NCI-H82 (cell line): ENCODE measurements at regions not wholly inside any gene's neighbourhood (a gene's known extent, or its start where the extent isn't known, plus 50 kb on each side); places are given as distances from the start of the nearest gene placed in this dataset.

Experiments used
- DNase-seq: peaks from one replicate; lab custom pipeline; 2025; lab: John Stamatoyannopoulos, UW

DNA sequence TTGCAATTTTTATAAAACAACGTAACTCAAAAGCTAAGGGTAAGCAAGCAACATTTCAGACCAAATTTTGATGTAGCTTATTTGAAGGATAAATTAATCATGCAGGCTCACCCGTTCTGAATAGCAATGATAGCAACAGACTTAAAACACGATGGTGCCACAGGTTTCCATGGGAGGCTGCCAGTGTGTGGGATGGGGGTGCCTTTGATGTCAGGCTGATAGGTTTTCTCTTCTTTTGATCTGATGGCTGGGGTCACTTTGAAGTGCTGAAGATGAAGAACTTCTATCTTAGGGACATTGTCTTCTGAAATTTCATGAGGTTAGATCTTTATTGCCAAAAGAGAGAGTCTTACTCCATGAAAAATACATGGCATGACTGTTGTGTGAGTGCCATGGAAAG lies 206.8 kb downstream of the LPIN1 start:
- no peak for DNase-seq

DNA sequence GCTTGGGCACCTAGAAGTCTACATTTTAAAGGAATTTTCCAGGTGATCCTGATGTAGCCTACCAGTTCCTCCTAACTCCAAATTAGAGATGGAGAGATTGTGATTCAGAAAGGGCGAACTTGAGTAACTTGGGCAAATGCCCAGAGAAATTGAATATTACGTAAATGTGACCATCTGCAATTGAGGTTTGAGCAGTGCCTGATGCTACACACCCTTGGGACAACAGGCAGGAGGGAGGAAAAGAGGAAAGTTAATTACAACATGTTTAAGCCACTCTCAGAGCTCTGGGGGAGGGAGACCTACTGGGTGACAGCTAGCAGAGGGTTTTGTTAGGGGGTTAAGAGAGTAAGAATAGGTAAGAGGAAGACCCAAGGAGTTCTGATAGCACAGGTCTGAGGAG lies 208.9 kb downstream of the LPIN1 start:
- DNase-seq = no peak

DNA sequence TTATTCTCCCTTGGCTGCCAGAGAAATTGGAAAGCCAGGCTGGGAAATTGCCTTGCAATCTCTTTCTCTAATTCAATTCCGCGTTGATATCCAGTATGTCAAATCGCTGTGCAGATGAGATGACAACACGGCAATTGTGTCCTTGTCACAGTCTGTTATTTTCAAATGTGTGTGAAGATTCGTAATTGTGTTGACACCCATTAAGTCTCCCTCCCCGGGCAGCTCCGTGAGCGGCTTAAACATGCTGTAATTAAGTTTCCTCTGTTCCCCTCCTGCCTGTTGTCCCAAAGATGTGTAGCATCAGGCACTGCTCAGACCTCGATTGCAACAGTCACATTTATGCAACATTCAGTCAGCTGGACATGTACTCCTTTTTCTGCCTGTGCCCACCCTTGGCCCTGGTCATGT lies 209.5 kb downstream of the LPIN1 start:
- peak; percentile 36 for DNase-seq

DNA sequence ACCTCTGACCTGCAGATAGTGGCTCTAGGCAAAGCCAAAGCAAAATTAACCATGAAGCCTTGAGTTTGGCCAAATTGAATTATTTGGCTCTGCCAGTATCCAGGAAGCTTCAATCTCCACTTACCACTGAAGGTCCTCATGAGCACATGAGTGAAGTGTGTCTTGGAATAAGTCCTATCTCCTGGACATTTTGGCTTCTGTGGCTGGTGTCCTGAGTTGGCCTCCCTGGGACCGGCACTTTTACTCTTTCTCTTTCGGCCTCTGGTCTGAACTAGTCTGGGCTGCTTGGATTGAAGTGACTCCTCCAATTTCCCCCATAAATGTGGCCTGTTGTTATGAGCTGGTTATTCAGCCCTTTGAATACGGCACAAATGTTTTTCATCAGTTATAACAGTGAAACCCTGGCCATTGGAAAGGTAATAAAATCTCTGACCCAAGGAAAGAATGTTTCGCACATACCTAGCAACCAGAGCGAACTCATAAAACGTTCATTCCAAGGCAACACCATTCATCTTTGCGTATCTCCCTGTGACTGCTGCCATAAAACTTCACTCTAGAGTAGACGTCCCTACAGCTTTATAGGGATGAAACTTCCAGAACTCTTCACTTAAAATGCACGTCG lies 216.4 kb downstream of the LPIN1 start:
- no peak for DNase-seq

DNA sequence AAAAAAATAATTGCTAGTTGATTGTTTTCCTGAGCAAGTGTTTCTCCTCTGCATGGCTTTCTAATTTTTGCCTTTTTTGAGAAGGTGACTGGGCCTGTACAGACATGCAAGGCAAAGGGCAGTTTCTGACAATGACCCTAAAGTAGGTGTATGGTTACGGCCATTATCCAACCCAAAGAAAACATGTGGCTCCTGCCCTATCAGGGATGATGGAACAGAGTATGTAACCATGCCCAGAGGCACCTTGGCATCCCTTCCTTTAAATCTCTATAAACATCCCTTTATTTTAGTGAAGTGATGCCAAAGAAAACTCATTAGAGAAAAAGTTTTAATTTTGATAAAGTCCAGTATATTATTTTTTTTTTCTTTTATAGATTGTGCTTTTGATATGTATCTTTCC lies 217.5 kb downstream of the LPIN1 start:
- no peak for DNase-seq

DNA sequence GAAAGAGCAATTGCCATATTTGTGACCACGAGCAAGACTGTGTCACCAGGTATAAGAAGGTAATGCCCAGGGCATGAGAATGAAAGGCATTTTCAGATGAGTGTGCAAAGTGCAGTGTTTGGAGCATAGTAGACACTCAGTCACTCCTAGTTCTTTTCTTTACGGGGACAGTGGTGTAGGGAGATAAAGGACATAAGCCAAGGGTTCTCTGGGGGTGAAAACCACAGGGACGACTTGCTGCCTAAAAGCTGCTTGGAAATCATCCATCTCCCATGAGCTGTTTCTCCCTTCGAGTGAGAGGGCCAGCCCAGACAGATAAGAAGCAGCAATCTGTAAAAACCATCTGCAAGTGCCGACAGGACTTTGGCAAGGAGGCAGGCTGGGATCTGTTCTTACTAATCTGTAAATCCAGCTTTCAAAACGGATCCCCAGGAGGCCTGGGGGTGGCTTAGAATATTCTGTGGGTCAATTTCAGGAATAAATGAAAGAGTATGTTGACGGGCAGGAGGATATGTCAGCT lies 221.6 kb downstream of the LPIN1 start:
- peak; percentile 44 for DNase-seq

DNA sequence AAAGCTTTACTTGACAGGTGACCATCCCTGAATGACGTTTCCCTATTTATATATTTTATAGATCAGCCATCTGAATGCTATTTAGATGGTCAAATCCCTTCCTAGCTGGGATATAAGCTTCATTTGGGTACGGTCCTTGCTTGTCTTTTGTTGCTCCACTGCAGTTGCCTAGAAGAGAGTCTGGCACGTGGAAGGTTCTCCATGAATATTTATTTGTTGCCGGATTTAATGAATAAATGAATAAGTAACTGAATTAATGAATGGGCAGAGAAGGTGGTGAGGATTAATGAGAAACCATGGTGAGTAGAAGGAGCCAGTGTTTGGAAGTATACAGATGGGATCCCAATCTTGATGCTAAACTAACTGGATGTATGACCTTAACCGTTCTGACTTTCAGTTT lies 222.1 kb downstream of the LPIN1 start:
- DNase-seq = no peak

DNA sequence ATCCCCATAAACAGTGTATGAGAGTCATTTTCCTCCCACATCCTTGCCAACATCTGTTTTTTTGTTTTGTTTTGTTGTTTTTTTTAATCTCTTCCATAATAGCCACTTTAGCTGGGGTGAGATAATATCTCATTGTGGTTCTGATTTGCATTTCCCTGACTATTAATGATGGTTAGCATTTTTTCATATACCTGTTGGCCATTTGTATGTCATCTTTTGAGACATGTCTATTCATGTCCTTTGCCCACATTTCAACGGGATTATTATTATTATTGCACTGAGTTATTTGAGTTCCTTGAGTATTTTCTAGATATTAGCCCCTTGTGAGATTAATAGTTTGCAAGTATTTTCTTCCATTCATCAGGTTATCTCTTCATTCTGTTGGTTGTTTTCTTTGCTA lies 223.3 kb downstream of the LPIN1 start:
- DNase-seq = no peak

DNA sequence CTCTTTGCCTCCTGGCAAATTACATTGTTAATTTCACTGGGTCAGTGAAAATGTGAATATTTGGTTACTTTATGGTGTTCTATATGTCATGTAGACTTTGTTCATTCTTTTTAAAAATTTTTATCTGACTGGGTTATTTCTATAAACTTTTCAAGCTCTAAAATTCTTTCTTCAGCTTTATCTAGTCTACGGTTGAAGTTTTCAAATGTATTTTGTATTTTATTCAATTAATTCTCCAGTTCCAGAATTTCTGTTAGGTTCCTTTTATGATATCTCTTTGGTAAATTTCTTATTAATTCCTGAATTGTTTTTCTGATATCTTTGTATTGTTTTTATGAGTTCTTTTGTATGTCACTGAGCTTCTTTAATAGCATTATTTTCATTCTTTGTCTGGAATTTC lies 228.1 kb downstream of the LPIN1 start:
- no peak for DNase-seq

DNA sequence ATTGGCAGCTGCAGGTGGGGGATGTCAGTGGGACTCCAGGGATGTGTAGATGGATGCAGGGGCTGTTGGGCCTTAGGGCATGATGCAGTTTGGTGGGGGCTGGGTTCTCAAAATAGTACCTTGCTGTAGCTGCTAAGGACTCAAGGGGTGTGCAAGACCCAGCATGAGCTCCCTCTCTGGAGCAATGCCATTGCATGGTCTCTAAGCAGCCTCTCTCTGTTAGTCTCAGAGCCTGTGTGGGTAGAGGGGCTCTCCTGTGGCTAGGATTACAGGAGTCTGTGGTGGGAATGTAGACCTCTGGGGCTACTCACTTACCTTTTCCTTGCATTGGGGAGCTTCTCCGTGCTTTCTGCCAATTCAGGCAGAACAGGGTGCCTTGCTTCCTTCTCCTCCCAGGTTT lies 228.9 kb downstream of the LPIN1 start:
- no peak for DNase-seq

DNA sequence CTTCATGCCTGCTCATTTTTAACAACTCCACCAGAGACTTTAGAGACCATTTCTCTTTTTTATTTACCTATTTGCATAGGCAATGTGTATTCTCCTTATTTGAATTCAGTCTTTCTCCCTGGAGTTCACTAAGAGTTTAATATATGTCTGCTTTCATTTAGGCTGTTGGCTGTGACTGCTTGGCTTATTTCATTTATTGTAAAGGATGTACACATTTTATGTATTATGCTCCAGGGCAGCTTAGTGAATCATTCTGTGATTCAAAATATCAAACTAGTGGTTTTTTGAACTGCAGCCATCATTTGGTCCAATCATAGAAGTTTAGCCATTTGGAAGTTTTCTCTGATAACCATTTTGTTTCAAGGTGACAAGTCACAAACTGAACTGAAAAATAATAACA lies 229.6 kb downstream of the LPIN1 start:
- no peak for DNase-seq

DNA sequence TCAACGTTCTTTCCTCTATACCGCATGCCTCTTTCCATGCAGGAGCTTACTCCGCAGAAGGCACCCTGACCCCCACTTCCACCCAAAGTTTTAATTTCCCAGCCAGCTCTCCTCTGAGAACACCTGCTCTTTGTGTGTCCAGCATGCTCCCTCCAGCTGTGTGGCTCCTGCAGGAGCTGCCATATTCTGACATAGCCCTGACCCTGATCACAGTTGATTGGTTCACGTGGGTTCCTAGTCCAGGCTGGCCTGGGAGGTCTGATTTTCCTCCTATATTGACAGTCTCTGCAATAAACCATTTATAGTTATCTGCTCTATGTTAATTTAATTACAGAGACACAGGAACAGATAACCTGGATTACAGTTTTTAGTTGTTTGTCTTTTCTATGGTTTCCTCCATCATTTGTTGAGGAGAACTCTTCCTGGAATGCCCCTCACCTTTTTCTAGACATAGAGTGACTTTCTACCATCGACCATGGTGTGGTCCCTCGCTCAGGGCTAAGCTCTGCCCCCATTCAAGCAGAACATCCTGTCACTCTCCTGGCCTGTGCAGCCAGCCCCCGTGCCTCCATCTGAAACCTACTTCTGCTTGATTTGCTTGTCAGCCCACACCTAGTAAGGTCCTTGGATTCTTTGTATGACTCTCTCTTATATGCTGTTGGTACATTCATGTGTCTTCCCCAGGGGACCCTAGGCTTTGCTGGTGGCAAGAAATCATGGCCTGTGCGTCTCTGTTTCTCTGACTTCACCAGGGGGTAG lies 231.5 kb downstream of the LPIN1 start:
- no peak for DNase-seq

DNA sequence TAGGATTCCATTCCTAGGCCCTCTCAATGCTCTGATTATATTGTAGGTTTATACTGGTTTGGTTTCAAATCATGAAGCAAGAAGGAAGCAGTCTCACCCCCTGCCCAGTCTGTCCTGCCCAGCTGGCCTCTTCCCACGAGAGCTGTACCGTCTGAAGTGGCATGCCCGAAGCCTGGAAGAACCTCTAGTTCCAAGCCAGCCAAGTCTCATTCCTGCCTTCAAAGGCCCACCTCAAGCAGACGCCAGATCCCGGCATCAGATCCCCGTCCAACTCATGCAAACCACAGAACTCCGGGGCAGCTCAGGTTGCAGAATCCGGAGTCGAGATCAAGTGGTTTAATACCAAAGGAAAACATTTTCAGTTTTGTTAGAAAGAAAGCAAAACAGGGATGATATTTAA lies 234.4 kb downstream of the LPIN1 start:
- DNase-seq = no peak

DNA sequence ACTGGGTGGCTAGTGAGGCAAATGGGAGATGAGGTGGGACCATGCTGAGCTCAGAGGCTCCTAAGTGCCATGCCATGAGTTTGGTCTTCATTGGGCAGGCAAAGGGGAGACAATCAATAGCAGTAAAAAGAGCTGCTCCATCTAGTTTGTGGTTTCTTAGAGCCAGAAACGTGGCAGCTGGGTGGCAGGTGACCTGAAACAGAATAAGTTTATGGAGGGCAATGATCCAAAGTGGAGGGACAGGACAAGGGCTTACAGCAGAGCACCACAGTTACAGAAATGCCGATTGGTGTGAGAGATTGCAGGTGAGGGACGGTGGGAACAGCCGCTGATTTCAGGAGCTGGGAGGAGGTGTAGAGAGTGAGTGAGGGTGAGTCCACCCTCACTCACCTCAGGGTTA lies 237.0 kb downstream of the LPIN1 start:
- no peak for DNase-seq

DNA sequence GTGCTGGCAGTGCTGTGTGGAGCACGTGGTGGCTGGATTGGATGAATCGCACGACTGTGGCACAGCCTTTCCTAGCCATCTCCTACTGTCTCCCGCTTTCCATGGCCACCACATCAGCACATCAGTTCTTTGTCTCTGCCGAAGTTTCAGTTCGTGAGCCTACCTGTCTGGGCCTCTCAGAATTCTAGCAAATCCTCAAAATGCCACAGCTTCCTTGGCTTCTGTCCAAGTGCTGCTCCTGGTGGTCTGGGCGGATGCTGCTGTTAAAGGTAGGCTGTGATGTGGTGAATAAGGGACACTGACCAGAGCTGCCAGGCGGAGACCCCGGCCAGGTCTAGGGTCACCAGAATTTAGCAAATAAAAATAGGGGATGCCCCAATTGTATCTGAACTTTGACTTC lies 237.4 kb downstream of the LPIN1 start:
- no peak for DNase-seq

DNA sequence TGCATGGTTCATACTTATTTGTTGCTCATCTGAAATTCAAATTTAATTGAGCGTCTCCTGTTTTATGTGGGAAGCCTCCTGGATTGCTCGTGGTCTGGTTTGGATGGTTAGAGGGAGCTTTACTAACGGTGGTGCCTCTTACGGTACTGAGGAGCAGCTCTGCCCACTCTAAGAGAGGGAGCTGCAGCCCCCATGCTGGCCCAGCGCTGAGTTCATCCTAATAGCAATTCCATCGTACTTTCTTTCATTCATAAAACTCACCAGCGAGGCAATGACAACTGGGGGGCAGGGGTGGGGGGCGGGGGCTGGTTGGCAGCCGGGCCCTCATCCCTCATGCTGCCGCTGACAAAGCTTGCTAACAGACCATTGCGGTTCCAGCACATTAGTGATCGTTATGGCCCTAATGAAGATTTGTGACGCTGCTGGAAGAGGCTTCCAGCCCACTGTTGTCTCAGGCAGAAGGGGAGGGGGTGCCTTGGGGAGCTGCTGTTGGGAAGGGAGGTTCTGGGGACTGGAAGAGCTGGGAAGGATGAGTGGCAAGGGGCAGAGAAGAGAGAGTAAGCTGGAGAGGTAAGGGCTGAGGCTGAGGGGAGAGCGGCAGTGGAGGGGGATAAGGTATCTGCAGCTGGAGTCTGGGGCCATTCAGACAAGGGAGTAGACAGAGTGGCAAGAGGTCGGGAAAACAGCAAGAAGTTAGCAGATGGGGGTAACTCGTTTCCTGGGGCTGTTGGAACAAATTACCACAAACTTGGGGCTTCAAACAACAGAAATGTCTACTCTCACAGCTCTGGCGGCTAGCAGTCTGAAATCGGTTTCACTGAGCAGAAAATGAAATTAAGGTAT lies 238.1 kb downstream of the LPIN1 start:
- DNase-seq = no peak

DNA sequence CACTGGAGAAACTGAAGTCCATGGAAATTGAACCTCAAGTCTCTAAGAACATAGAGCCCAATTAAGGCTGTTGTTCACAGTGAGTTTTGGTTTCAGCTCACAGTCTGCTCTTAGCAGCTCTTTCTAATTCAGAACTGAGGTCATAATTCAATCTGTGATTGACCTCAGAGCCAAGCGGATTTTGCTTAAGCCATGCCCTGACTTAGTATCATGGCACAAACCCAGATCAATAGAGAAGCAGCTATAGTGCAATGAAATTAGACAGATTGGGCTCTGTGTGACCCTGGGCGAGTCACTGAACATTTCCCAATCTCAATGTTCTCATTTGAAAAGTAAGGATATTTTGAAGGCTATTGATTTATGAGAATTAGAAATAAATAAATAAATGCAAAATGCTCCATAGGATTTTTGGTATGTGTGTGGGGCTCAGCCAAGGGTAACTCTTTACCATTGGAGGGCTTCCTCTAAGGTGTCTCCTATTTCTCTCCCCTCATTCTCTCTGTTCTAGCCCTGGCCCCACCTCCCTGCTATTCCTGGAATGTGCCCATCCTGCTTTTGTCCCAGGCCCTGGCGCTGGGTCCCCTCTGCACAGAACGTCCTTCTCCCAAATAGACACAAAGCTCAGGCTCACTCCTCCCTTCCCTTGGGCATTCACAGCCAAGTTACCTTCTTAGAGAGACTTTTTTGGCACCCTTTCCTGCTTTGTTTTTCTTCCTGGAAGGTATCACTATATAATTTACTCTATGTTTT lies 239.6 kb downstream of the LPIN1 start:
- DNase-seq = no peak

DNA sequence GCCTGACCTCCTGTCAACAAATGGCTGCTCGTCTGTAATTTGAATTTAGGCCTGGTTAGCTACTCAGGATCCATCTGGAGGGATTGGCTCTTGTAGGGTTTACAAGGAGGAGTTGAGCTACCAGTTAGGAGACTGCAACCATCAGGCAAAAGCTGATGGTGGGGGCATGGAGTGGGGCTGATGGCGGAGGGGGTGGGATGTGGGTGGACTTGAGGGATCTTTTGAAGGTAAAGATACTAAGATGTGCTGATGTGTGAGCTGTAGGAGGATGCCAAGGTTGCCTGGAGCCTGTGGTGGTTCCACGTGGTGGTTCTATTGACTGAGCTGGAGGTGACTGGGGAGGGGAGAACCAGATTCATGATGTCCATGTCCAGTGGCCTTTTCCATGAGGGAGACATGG lies 240.7 kb downstream of the LPIN1 start:
- no peak for DNase-seq

DNA sequence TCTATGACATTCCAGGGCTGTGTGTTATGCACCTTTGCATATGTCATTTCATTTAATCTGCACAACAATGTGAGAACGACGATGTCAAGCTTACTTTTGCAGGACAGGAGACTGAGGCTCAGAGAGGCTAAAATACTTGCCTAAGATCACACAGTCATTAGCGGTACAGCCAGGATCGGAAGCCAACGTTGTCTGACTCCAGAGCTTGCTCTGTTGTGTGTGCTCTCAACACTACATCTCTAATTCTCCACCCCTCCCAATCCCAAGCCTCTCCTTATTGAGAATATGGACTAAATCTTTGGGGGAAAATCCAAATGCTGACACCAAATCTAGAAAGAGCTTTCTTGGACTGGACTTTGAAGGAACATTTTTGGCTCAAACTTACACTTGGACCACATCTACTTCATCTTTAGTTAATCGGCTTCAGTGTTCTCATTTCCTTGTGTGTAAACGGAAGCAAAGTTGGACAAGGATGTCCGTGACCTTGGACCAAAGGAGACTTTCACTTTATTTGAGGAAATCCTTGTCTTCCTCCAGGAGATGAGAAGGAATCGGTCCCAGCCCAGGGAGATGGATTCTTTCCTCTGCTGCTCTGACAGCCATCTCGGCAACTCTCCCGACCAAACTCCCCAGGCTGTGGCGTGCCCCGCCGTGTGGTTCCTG lies 242.4 kb downstream of the LPIN1 start:
- no peak for DNase-seq

DNA sequence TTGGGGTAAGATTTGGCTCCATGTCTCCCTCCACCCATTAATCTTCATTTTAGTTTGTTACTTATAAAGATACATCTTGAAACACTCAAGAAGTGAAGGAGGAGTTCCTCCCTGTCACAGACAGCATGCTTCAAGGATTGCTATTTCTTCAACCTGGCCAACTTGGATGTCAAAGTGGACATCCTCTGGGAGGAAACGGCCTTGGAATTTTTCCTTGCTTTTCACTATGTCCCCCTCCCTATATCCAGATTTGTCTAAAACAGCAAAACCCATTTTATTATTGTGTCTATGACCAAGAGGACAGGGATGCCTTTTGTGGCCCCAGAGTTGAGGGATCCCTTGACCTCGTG lies 242.9 kb downstream of the LPIN1 start:
- no peak for DNase-seq

DNA sequence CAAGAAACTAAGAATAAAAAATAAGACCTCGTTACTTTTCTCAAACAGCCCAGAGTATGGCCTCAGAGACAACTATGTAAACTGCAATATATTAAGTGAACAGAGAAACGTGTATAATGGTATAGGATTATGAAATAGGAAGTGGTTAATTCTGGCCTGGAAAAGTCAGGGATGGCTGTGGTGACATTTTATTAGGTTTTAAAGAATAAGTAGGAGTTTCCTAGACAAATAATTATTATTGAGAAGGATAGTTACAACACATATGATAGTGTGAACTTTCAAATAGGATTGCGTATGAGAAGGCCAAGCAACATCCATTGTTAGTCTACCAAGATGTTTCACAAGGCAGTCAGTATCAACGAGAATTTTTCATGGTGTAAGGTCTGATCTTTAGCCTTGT lies 244.1 kb downstream of the LPIN1 start:
- no peak for DNase-seq

DNA sequence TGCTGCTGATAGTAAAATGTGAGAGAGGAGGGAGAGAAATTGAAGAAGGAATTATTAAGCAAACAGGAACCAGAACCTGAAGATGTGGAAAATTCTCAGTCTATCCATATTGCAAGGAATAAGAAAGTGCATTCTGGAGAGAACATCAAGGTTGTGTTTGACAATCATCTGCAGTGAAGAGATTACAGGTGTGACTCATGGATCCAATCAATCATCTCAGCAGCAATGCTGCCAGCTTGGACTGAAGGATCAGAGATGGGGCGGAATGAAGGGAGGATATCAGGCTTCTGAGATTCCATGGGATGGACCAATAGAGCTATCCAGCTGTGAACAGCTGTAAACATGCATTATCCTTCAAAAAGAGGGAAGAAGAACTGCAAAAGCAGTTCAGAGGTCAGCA lies 247.3 kb downstream of the LPIN1 start:
- no peak for DNase-seq
